D721Med (cell line): ENCODE measurements at regions not wholly inside any gene's neighbourhood (a gene's known extent, or its start where the extent isn't known, plus 50 kb on each side); places are given as distances from the start of the nearest gene placed in this dataset.
"Not testable (repeated sequence)": the region's sequence is repeated elsewhere in the genome, so short reads cannot be mapped to it uniquely, and the experiment has no call there.

Source experiments
- DNase-seq: peaks from one replicate; pipeline ENCODE4 v3.0.0; 2011; ENCODE audit warnings: low spot score; ENCODE audit not compliant: insufficient read length
- FAIRE-seq: peaks from 2 replicates; lab custom pipeline; 2011; peaks lifted over from hg19 to GRCh38; lab: Jason Lieb, UNC
- TF ChIP-seq, protein P1 (sequence below): IDR thresholded peaks from 2 replicates; pipeline ENCODE4 v1.5.1; 2012; ENCODE audit warnings: mild to moderate bottlenecking, control low read depth; ENCODE audit not compliant: insufficient read depth; ENCODE audit errors: missing control alignments

DNA sequence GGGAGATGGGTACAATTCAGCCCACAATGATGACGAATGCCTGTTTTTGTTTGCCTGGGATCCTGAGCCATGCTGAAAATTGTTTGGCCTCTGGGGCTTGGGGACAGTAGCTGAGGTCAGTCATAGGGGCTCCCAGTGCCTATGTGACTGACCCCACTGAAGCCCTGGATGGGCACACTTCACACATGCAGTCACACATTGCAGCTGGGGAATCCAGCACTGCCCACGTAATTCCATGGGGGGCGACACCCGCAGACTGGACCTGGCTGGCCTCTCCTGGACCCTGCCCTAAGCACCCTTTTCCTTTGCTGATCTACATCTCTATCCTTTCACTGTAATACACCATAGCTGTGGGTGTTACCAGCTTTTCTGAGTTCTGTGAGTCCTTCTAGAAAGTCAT is 295.2 kb upstream of the HS6ST1 start:
- TF ChIP-seq, protein P1, sequence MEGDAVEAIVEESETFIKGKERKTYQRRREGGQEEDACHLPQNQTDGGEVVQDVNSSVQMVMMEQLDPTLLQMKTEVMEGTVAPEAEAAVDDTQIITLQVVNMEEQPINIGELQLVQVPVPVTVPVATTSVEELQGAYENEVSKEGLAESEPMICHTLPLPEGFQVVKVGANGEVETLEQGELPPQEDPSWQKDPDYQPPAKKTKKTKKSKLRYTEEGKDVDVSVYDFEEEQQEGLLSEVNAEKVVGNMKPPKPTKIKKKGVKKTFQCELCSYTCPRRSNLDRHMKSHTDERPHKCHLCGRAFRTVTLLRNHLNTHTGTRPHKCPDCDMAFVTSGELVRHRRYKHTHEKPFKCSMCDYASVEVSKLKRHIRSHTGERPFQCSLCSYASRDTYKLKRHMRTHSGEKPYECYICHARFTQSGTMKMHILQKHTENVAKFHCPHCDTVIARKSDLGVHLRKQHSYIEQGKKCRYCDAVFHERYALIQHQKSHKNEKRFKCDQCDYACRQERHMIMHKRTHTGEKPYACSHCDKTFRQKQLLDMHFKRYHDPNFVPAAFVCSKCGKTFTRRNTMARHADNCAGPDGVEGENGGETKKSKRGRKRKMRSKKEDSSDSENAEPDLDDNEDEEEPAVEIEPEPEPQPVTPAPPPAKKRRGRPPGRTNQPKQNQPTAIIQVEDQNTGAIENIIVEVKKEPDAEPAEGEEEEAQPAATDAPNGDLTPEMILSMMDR: no peak
- DNase-seq: no peak
- no peak for FAIRE-seq

DNA sequence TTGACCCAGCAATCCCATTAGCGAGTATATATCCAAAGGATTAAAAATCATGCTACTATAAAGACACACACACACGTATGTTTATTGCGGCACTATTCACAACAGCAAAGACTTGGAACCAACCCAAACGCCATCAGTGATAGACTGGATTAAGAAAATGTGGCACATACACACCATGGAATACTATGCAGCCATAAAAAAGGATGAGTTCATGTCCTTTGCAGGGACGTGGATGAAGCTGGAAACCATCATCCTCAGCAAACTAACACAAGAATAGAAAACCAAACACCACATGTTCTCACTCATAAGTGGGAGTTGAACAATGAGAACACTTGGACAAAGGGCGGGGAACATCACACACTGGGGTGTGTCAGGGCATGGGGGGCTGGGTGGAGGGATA is 296.2 kb upstream of the HS6ST1 start:
- not testable (repeated sequence) for FAIRE-seq

DNA sequence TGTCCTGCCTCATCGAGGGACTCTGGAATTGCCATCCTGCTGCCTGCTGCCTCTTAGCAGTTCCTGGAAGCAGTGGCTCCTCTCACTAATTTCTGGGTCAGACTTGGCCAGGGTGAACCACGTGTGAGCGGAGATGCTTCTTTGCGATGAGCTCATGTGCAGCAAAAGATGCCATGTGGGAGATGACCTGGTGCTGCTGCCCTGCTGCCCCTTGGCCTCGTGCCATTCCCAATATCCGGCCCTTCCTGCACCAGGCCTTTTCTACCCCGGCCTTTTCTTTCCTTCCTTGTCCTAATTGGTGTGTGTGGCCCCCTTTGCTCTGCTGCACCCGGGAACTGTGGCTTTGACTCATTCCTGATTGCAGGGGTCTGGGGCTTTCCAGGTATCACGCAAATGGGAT is 296.9 kb upstream of the HS6ST1 start:
- no peak for FAIRE-seq
- DNase-seq: no peak
- TF ChIP-seq, protein P1: no peak

More for the DNA sequence above, 296.2 kb upstream of the HS6ST1 start:
- DNase-seq: not testable (repeated sequence)

DNA sequence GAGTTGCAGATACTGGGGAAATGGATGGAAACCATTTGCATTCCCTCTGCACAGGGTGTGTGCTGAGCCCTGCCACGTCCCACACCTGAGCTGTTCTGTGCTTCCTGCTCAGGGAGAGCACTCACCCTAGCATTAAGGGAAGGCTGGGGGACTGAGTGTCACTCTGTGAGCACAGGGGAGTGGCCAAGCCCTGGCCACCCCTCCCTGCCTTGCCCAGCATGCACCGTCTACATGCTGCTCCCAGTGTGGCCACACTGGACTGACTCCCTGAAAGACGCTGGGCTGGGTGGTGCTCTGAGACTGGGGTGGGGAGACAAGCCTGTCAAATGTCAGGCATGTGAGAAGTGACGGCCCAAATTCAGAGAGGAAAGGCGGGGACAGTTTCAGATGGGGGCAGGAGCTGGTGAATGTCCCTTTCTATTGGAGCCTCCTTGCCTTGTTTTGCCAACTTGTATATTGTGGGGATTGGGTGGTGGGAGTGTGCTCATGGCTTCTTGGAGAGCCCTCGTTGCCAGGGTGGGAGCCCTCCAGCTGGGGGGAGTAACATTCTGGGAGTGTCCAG is 298.4 kb upstream of the HS6ST1 start:
- FAIRE-seq: no peak
- TF ChIP-seq, protein P1: no peak
- DNase-seq: no peak

DNA sequence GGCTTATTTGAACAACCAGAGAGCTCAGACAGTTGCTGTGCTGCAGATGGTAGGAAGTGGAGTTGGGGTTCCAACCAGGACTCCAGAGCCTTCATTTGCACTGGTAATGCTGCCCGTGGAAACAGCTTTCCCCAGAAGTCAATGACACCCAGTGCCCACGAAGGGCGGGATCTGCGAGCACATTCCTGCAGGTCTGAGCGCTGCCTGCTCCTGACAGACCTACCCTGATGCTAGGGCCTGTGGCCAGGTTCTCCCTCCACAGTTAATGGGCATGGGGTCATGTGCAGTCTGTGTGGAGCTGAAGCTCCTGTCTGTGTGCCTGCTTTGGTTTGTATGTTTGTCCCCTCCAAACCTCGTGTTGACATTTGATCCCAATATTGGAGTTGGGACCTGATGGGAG is 299.0 kb upstream of the HS6ST1 start:
- DNase-seq (no peak), FAIRE-seq (no peak)
- TF ChIP-seq, protein P1: no peak

DNA sequence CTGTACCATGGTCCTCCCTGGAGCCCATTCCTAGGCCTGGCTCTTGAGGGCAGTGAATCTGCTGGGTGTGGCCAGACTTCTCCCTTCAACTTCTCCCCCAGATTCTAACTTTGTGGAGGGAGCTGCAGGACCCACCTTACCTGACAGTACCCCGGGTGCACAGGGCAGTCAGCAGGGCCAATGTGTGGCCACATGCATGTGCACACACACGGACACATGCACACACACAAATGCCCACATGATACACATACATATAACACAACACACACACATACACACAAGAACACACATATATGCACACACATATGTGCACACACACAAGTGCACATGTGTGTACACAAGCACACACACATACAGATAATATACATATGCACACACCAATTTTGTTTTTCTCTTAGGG is 300.0 kb upstream of the HS6ST1 start:
- DNase-seq (no peak), FAIRE-seq (no peak)
- TF ChIP-seq, protein P1: no peak

DNA sequence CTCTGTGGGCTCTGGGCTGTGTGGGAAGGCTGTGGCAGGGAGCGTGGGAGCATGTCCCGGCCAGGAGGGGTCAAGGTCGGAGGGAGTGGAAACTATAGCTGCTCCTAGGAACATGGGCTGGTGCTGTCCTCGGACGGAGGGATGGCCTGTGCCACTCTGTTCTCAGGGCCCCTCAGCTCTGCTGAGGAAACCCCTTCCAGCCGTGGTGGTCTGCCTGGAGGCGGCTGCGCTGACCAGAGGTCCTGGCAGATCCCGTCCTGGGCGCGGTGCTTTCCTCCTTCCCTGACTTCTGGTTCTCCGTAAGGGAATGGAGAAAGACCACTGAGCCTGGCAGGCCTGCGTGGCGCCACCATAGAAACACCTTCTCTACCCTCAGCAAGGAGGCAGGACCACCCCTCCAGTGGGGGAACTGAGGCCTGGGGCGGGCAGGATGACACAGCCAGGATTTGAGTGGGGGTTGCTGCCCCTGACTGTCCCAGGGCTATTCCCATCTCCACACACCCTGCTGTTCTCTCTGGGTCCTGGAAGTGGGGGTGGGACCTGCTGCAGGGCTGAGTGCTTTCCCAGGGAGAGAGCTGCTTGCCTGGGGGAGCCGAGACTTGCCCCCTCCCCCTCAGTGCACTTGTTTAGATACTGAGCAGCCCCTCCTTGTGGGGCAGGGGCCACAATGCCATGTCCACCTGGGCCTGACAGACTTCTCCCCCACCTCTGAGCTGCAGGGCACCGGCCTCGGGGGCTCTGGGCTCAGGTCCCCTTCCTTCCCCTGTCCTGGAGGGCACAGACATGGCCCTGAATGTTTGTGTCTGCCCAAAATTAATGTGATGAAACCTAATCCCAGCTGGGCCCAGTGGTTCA is 301.0 kb upstream of the HS6ST1 start:
- DNase-seq: no peak
- TF ChIP-seq, protein P1: no peak
- no peak for FAIRE-seq
